Hepatocyte (in vitro differentiated cells): ENCODE measurements at regions not wholly inside any gene's neighbourhood (a gene's known extent, or its start where the extent isn't known, plus 50 kb on each side); places are given as distances from the start of the nearest gene placed in this dataset.

Source experiments
- DNase-seq: peaks from one replicate; pipeline ENCODE4 v3.0.0-alpha.2; 2016; ENCODE audit warnings: low spot score
- H2AFZ ChIP-seq: fragments of 200-600 bp; sonication (generic); 2 replicates; pipeline ENCODE4 v1.6.0; 2016; ENCODE audit warnings: antibody characterized with exemption, mild to moderate bottlenecking
- H3K27ac ChIP-seq: fragments of 200-600 bp; sonication (generic); 2 replicates; pipeline ENCODE4 v1.5.1; 2016; ENCODE audit warnings: mild to moderate bottlenecking
- H3K27me3 ChIP-seq: fragments of 200-600 bp; sonication (generic); 2 replicates; pipeline ENCODE4 v1.6.1; 2016
- H3K36me3 ChIP-seq: fragments of 200-600 bp; sonication (generic); replicated peaks from 2 replicates; pipeline ENCODE4 v1.5.1; 2016; ENCODE audit warnings: low read depth; ENCODE audit not compliant: insufficient read depth
- H3K4me1 ChIP-seq: fragments of 200-600 bp; sonication (generic); 2 replicates; pipeline ENCODE4 v1.5.1; 2016; ENCODE audit warnings: mild to moderate bottlenecking, moderate library complexity; ENCODE audit not compliant: insufficient read depth
- H3K4me2 ChIP-seq: fragments of 200-600 bp; sonication (generic); 2 replicates; pipeline ENCODE4 v1.6.0; 2016
- H3K4me3 ChIP-seq: fragments of 200-600 bp; sonication (generic); 2 replicates; pipeline ENCODE4 v1.5.1; 2016; ENCODE audit warnings: mild to moderate bottlenecking
- H3K79me2 ChIP-seq: fragments of 200-600 bp; sonication (generic); 2 replicates; pipeline ENCODE4 v1.6.0; 2017; ENCODE audit warnings: mild to moderate bottlenecking
- H3K9me2 ChIP-seq: fragments of 200-600 bp; sonication (generic); replicated peaks from 2 replicates; pipeline ENCODE4 v1.6.0; 2017; ENCODE audit warnings: mild to moderate bottlenecking; ENCODE audit not compliant: insufficient read depth
- H3K9me3 ChIP-seq: fragments of 200-600 bp; sonication (generic); 2 replicates; pipeline ENCODE4 v1.5.1; 2016; ENCODE audit warnings: low read depth, mild to moderate bottlenecking
- H4K20me1 ChIP-seq: fragments of 200-600 bp; sonication (generic); 2 replicates; pipeline ENCODE4 v1.6.0; 2016; ENCODE audit warnings: mild to moderate bottlenecking; ENCODE audit not compliant: insufficient read depth, poor library complexity, severe bottlenecking
- EZH2 ChIP-seq: fragments of 200-600 bp; sonication (generic); IDR thresholded peaks from 2 replicates; pipeline ENCODE4 v1.6.1; 2016; ENCODE audit warnings: antibody characterized with exemption, mild to moderate bottlenecking, borderline replicate concordance
- EZH2phosphoT487 ChIP-seq: fragments of 200-600 bp; sonication (generic); IDR thresholded peaks from one replicate; pipeline ENCODE4 v1.6.1; 2018; ENCODE audit warnings: antibody characterized with exemption, mild to moderate bottlenecking, low read depth, moderate library complexity; ENCODE audit not compliant: unreplicated experiment, severe bottlenecking
- WGBS: methylation state at CpG from one replicate; pipeline ENCODE4 v1.1.6; 2016; ENCODE audit warnings: low lambda C conversion rate; ENCODE audit errors: missing lambda C conversion rate; 5-methylcytosine and 5-hydroxymethylcytosine counted together
- TF ChIP-seq, protein P1 (sequence below): fragments of 200-600 bp; sonication (generic); IDR thresholded peaks from 2 replicates; pipeline ENCODE4 v1.5.1; 2016; ENCODE audit warnings: antibody characterized with exemption, mild to moderate bottlenecking; ENCODE audit not compliant: poor library complexity

DNA sequence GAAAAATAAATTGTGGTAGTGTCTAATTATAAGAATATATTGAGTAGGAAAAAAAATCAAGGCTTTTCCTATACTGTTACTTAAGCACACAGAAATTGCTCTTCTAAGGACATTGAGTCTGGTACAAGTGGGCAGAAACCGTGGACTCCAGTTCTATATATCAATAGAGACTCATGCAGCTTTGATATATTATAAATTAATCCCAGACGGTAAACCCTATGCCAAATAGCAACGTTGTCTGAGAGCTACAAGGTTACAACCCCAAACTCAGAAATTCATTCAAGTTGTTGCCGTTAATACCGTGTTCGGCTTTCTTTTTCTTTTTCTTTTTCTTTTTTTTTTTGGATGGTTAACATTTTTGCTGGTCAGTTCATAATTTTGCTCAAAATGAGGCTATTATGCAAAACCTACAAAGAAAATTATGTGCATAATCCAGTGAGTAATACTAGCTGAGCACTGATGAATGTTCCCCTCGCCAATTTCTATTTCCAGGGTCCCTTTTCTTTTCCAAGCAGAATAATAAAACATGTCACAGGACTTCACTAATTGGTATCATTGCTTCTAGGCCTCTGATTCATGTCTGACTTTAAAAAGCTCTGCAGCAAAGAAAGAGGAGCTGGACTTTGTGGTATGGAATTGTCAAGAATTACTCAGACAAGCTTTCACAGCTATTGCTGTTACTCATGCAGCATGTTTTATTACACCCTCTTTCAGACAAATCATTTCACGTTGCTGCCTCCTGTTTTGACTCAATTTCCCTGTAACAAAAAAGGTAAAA, 737.7 kb downstream of the NLGN4X start:
- TF ChIP-seq EZH2phosphoT487 (no peak), EZH2 (no peak)
- TF ChIP-seq, protein P1, sequence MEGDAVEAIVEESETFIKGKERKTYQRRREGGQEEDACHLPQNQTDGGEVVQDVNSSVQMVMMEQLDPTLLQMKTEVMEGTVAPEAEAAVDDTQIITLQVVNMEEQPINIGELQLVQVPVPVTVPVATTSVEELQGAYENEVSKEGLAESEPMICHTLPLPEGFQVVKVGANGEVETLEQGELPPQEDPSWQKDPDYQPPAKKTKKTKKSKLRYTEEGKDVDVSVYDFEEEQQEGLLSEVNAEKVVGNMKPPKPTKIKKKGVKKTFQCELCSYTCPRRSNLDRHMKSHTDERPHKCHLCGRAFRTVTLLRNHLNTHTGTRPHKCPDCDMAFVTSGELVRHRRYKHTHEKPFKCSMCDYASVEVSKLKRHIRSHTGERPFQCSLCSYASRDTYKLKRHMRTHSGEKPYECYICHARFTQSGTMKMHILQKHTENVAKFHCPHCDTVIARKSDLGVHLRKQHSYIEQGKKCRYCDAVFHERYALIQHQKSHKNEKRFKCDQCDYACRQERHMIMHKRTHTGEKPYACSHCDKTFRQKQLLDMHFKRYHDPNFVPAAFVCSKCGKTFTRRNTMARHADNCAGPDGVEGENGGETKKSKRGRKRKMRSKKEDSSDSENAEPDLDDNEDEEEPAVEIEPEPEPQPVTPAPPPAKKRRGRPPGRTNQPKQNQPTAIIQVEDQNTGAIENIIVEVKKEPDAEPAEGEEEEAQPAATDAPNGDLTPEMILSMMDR: no peak
- 76% methylated on average over 8 of the region's 8 CpGs for WGBS

DNA sequence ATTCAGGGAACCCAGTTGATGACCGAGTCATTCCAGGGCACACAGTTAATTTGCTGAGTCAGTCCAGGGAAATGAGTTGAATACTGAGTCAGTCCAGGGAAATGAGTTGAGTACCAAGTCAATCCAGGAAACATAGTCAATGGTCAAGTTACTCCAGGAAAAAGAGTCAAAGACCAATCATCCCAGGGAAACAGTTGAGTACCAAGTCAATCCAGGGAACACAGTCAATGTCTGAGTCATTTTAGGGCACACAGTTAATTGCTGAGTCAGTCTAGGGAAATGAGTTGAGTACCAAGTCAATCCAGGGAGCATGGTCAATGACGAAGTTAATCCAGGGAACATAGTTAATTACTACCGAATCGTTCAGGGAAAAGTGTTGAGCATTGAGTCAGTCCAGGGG, 754.4 kb downstream of the NLGN4X start:
- TF ChIP-seq EZH2phosphoT487 (no peak), EZH2 (no peak)
- TF ChIP-seq, protein P1: no peak
- Histone ChIP-seq H3K4me1 (no peaks in the 10 kb centered on the region), H2AFZ (no peak overlapping the region), H3K4me3 (no peak overlapping the region), H3K9me3 (no peaks in the 10 kb centered on the region), H3K27ac (no peak overlapping the region), H3K79me2 (no peaks in the 10 kb centered on the region), H4K20me1 (no peaks in the 10 kb centered on the region), H3K27me3 (no peaks in the 10 kb centered on the region), H3K36me3 (no peaks in the 10 kb centered on the region), H3K9me2 (no peaks in the 10 kb centered on the region), H3K4me2 (no peak overlapping the region)
- WGBS: 89% methylated on average over 4 of the region's 4 CpGs
- DNase-seq: no peak

More for the DNA sequence above, 737.7 kb downstream of the NLGN4X start:
- Histone ChIP-seq H3K27ac (no peak overlapping the region), H3K79me2 (no peaks in the 10 kb centered on the region), H3K36me3 (no peaks in the 10 kb centered on the region), H3K4me3 (no peak overlapping the region), H3K27me3 (no peaks in the 10 kb centered on the region), H3K4me1 (no peaks in the 10 kb centered on the region), H3K4me2 (no peak overlapping the region), H3K9me2 (no peaks in the 10 kb centered on the region), H2AFZ (no peak overlapping the region), H3K9me3 (no peaks in the 10 kb centered on the region), H4K20me1 (no peaks in the 10 kb centered on the region)
- no peak for DNase-seq

GRCh38 chrX:5458300-5458842, 770.3 kb downstream of the NLGN4X start:
- DNase-seq: peak; percentile 16
- Histone ChIP-seq H4K20me1 (no peaks in the 10 kb centered on the region), H3K27me3 (no peaks in the 10 kb centered on the region), H3K4me2 (no peak overlapping the region), H2AFZ (no peak overlapping the region), H3K4me3 (no peak overlapping the region), H3K4me1 (no peaks in the 10 kb centered on the region), H3K9me3 (no peaks in the 10 kb centered on the region), H3K27ac (no peak overlapping the region), H3K79me2 (no peaks in the 10 kb centered on the region), H3K36me3 (no peaks in the 10 kb centered on the region), H3K9me2 (no peaks in the 10 kb centered on the region)
- WGBS: 71% methylated on average over 6 of the region's 6 CpGs
- TF ChIP-seq EZH2: no peak
- TF ChIP-seq, protein P1: peak; percentile 34
- no peak for TF ChIP-seq EZH2phosphoT487
